NCI-H128 (cell line): ENCODE measurements at regions not wholly inside any gene's neighbourhood (a gene's known extent, or its start where the extent isn't known, plus 50 kb on each side); places are given as distances from the start of the nearest gene placed in this dataset.
"Not testable (repeated sequence)": the region's sequence is repeated elsewhere in the genome, so short reads cannot be mapped to it uniquely, and the experiment has no call there.

ENCODE experiments used
- DNase-seq: peaks from one replicate; lab custom pipeline; 2025; ENCODE audit not compliant: unreplicated experiment; lab: John Stamatoyannopoulos, UW

DNA sequence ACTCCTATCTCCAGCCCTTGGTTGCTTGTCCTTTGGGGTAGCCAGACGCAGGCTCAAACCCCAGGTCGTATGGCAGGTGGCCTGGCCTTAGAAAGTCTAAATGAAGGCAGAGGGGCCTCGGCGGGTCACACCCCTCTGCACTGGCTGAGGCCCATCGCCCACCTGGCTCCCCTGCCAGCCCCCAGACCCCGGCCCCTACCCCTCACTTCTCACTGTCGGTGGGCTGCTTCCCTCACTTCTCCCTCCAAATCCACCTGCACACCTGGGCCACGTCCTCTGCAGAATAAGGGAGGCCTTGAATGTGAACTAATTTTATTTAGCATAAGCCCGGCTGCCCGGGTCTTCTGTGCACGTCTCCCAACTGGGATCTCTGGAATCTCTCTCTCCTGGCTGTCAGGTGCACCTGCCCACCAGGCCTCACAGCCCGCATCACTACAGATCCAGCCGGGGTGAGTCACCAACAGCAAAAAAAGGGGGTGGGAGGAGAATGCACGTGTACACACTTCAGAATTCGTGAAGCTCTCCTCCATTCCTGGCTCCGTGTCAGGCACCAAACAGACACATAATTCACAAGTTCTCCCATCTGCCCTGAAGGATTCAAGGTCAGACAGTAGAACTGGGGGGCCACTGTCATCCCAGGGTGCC, 107.5 kb upstream of the SIM2 start:
- DNase-seq, result no peak

- DNase-seq, result no peak
Observed at GRCh38 chr21:36596174-36596573, 102.7 kb upstream of the SIM2 start.

DNA sequence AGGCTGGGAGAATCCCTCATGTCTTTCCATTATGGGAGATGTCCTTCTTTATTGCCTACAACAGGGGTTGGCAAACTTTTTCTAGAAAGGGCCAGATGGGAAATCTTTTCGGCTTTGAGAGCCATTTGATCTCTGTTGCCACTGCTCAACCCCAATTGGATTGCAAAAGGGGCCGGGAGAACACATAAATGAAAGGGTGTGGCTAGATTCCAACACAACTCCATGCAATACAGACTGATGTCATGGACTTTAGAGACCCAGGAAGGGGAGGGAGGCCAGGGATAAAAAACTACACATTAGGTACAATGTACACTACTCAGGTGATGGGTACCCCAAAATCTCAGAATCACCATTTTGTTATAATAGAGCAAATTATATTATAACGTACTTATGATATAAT, 97.6 kb upstream of the SIM2 start:
- DNase-seq, result no peak

DNA sequence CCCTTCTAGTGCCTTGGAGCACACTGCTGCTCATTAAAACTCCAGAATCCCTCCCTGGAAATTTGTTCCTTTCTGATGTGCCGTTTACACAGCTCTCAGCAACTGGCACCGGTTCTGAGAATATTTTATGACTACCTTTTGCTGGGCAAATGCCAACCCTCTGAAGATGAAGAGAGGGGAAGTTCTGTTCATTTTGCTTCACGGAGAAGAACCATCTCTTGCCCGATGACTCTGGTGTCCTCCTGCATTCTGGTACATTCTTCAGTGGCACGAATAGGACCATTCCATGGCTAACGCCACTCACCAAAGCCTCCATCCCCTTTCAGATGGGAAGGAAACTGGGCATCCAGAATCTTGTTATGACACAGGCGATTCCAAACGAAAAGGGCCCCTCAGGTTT, 96.2 kb upstream of the SIM2 start:
- DNase-seq, result no peak

DNA sequence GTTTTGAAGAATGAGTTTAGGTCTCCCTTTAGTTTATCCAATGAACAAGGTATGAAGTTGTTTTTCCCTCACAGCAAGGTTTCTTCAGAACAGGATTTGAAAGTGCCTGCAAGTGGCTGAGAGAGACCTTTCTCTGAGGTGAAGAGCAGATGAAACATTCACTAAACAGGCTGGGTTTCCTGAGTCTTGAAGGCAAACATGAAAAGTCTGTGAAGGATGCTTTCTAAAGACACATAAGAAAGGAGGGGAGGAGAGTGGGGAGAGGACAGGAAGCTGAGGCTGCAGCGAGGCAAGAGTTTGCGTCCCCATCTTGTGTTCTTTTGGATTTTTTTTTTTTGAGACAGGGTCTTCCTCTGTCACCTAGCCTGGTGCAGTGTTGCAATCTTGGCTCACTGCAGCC, 95.7 kb upstream of the SIM2 start:
- no peak for DNase-seq

DNA sequence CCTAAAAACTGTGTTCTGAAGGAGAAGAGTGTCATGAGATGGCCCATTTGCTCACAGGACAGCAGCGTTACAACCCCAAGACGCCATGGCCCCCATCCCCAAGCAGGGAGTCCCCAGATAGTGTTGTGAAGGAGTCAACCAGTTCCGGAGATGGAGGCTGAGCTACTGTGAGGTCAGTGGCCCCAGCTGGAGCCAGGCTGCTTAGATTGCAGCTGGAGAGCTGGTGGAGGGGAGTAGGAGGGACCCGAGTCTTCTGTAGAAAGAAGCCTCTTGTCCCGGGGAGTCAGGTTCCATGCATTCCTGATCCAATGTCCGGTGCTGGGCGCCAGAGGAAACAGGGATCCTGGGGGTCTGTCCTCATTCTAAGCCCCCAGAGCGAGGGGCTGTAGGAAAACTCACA, 93.5 kb upstream of the SIM2 start:
- no peak for DNase-seq

DNA sequence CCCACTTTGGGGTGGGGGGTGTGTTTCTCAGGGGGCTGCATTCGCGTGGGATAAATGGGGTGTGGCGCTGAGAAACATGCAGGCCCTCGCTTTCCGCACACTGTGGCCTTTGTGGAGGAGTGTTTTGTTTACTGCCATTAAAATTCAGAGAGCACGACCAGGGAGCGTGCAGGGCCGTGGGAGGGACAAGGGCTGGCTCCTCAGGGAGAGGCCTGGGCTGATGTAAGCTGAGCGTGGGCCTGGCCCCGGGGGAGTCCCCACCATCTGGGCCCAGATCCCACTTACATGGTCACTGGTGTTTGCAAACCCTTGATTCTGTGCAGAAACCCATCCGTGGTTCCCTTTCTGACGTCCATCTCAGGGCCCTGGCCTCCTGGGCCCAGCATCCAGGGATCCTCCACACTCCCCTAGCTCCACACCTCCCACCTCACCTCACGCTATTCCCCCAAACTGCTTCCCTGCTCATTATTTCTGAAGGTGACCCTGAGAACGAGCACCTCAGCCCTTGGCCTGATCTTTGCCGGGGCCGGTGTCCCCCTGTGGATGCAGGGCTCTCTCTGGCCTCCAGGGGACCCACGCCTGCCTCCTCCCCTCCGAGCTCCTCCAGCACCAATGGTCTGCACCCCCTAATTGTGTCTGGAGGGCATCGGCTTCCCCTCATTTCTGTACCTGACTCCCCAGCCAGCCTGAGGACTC, 92.5 kb upstream of the SIM2 start:
- no peak for DNase-seq

DNA sequence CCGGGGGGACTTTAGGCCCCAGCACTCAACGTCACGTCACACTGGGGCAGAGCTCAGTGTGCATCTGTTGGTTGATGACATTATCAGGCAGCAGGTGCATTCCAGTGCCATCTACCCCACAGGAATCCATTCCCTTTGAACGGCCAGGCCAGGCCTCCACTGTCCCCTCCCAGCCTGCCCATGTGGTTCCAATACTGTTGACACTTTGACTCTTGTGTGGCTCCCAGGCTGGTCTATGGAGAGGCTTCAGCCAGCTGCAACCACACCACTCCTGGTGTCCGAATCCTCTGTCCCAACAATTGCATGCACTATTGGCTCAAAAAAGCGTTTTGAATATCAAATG, 92.0 kb upstream of the SIM2 start:
- DNase-seq, result no peak

DNA sequence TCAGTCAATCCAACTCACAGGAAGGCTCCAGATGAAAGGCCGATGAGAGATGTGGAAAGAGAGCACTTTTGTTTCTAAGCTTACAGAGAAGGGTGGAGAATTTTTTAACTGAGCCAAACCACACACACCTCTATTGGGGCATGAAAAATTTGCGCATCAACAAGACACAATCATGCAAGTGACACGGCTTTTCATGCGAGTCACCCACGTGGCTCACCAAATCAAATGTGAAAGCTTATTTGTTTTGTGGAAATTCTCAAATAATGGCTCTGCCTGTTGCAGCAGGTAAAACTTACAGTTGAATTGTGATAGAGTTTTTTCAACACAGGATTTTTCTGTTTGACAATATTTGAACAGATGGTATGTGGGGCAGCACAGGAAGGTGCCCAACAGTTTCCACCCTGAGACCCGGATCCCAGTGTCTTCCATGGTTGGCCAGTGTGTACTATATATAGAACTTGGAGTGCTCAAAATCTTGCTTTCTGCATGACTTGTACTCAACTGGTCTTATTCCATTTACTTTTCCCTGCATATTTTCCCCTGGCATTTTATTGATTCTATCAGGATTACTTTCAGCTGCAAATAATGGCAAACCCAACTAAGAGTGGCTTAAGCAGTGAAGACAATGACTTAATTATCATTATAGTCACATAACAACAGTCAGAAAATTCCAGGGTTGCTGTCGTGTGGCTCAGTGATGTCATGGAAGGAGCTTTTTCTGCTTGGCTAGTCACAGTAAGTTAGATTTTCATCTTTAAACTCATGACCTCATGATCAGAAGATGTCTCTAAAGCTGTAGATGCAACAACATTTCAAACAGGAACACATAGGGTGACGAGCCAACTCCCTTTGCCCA, 90.6 kb upstream of the SIM2 start:
- DNase-seq, result no peak

GRCh38 chr21:36608897-36609225, 90.1 kb upstream of the SIM2 start:
- DNase-seq, result no peak

DNA sequence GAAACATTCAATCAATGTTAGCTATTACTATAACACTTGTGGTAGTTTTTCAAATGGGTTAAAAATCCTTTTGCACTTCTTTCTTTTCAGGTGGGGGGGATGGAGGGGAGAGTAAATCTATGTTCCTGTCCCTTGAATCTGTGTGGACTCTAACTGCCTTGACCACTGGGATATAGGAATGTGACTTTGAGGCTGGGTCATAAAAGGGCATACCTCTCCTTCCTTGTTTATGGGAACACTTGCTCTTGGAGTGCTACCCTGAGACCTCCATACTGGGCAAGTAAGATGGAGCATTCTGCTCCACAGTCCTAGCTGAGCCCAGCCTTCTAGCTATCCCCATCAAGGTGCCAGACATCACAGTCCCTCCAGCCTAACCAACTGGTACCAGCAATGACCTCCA, 89.3 kb upstream of the SIM2 start:
- DNase-seq, result no peak

GRCh38 chr21:36610201-36610600, 88.7 kb upstream of the SIM2 start:
- DNase-seq, result no peak

DNA sequence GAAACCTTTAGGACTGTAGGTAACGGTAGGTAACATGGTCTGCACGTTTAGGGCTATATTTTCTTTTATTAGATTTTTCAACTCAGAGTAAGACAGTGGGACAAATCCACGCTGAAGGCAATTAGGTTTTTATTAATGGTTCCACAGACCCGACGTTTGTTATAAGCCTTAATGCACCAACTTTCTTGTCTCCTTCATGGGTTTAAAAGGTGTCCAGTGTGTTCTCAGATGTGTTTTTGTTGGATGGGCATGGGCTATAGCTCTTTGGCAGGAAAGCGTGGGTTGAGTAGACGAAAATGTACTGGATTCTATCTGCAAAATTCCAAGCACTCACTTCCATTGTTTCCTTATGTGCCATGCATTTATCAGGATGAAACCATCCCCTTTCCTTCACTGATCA, 88.0 kb upstream of the SIM2 start:
- no peak for DNase-seq

- DNase-seq, result no peak
Observed at GRCh38 chr21:36611379-36611778, 87.5 kb upstream of the SIM2 start.

GRCh38 chr21:36613059-36613458, 85.9 kb upstream of the SIM2 start:
- no peak for DNase-seq

GRCh38 chr21:36613554-36613953, 85.4 kb upstream of the SIM2 start:
- no peak for DNase-seq

DNA sequence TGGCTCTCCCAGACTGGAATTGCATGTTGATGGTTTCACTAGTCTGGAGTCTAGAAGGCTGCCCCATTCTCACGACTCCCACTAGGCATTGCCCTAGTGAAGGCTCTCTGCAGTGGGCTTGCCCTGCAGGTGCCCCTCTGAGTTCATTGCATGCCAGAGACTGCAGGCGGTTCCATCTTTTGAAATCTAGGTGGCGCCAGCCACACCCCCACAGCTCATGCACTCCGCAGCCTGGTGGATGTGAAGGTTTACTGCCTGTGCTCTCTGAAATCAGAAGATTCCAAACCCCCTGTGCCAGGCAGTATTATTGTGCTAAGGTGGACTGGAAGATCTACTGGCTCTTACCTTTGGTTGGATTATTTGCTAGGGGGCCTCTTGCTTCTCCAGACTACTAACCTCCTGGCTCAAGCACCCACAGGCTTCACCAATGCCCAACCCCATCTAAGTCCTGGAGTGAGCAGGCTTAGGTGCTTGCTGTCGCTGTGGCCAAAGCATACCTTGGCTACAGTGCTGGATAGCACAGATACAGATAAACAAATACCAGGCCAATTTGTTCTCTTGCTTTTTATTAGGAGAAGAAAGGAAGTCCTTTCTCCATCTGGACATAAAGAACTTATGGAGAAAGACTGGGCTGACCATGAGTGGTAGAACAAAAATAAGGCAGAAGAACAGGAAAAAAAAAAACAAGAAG, 83.5 kb upstream of the SIM2 start:
- no peak for DNase-seq

DNA sequence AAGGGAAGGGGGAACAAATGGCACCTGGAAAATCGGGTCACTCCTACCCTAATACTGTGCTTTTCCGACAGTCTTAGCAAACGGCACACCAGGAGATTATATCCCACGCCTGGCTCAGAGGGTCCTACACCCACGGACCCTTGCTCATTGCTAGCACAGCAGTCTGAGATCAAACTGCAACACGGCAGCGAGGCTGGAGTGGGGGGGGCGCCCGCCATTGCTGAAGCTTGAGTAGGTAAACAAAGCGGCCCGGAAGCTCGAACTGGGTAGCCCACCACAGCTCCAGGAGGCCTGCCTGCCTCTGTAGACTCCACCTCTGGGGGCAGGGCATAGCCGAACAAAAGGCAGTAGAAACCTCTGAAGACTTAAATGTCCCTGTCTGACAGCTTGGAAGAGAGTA, 82.1 kb upstream of the SIM2 start:
- DNase-seq, result not testable (repeated sequence)

GRCh38 chr21:36621794-36622193, 77.1 kb upstream of the SIM2 start:
- not testable (repeated sequence) for DNase-seq

DNA sequence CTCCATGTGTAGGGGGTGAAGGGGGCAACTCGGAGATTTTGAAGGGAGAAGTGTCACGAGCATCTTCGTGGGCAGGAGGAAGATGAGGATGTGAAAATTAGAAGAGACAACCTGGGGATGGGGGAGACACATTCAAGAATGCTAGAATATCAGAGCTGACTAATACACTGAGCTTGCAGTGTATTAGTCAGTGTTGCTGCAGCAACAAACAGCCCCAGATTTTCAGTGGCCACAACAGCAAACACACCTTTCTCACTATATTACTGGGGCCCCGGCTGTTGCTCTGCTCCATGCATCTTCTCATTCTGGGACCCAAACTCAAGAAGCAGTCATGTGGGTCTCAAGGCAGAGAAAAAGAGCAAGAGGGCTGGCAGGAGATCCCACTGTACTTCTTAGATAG, 74.8 kb upstream of the SIM2 start:
- DNase-seq, result no peak

- DNase-seq, result no peak
Observed at GRCh38 chr21:36626791-36627190, 72.1 kb upstream of the SIM2 start.

DNA sequence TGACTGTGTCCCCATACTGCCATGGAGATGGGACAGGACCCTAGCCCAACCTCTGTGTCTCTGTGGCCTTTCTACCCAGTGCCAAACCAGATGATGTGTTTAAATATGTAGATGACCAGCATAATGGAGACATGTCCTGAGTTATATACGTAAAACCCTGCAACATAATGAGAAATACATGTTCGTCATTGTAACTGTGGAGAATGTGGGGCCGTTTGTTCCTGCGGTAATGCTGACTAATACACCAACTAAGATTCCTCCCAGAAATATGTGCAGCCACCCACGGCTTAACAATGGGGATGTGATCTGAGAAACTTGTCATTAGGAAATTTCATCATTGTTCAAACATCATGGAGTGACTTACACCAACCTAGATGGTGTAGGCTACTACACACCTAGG, 71.7 kb upstream of the SIM2 start:
- no peak for DNase-seq
